SKM-1 treated with dmso at 0.1 percent for 144 hours (cell line): ENCODE measurements at regions not wholly inside any gene's neighbourhood (a gene's known extent, or its start where the extent isn't known, plus 50 kb on each side); places are given as distances from the start of the nearest gene placed in this dataset.
"Not testable (repeated sequence)": the region's sequence is repeated elsewhere in the genome, so short reads cannot be mapped to it uniquely, and the experiment has no call there.

ENCODE experiments used
- DNase-seq: peaks from one replicate; lab custom pipeline; 2025; ENCODE audit not compliant: unreplicated experiment; lab: John Stamatoyannopoulos, UW

GRCh38 chr14:65834051-65834450 is 421.5 kb downstream of the FUT8 start:
- no peak for DNase-seq

DNA sequence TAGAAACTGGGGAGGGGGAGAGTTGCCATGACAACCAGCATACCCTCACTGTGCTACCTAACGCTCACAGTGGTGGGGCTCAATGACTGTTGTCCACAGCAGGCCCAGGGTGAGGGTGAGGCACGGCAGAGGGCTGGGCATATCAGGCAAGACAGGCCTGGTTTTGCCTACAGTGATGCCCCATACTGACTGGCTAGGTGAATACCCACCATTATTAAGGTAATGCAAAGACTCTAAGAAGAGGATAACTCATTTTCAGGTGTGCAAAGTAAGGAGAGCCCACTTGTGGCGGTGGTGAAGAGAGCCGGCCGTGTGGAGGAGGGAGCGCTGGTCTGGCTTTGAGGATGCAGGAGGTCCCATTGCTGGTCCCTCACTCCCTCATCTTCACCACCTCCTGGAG is 422.3 kb downstream of the FUT8 start:
- DNase-seq = no peak

DNA sequence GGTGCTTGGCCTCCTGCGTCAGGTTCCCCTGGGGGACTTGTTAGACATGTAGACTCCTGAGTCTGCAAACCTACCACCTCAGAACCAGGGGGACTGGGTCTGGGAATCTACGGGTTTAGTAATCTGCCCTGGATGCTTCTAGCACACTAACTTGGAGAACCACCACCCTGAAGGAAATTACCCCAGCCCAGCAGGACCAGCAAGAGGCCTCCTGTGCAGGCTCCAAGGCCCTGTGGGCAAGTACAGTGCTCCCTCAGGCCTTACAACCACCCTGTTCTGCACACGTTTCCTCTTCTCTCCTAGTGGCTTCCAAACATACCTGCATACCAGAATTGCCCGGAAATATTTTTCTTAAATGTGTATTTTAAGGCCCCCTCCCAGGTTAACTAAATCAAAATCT is 423.0 kb downstream of the FUT8 start:
- DNase-seq = no peak

- DNase-seq = no peak
Observed at GRCh38 chr14:65838565-65838964, 426.0 kb downstream of the FUT8 start.

GRCh38 chr14:65840118-65840751 is 427.7 kb downstream of the FUT8 start:
- DNase-seq = no peak

DNA sequence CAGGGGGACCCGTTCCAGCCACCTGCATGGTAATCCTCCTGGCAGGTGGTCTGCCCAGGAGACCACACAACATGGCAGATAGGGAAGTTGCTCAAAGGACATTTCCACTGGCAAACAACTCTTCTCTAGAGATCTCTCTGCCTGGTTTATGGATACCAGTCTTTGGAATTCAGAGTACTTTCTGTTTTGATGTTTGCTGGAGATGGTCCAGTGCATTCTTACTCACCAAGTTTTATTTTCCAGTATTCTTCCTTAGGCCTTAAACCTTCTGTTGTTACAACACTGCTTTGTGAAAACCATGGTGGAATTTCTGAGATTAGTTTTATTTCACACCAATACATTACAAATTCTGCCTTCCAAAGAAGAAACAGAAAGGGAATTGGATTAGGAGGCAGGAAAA is 428.3 kb downstream of the FUT8 start:
- no peak for DNase-seq

- DNase-seq = no peak
Observed at GRCh38 chr14:65846196-65846868, 433.8 kb downstream of the FUT8 start.

DNA sequence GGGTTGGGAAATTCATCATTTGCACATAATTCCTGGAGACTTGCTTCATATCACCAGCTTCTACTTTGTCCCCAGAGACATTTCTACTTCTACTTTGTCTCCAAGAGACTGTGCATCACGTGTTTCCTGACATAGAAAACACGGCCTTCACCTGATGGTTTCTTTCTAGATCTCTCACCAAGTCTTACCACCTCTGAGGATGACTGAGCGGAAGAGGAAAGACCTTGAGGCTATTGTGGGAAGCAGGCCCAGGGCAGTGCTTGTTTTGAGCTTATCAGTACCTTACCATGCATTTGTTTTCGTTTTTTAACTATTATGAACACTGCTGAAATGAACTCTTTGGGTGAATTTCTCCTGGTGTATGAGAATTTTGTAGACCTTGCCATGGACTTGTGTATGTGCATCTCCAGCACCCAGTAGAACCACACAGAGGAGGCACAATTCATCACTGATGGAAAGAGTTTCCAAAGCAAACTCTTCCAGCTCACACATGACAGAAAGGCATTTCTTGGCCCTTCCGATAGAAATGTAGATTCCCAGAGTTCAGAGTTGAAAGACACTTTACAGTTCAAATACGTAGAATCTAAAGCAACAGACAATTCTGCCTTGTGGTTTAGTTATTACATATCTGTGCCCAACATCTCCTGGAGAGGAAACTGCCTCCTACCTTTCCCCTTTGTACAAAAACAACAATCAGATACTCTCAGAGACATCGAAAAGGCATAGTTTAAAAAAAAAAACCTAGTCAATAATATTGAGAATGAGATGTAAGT is 434.7 kb downstream of the FUT8 start:
- DNase-seq = no peak

- DNase-seq = not testable (repeated sequence)
Observed at GRCh38 chr14:65847931-65848330, 435.4 kb downstream of the FUT8 start.

DNA sequence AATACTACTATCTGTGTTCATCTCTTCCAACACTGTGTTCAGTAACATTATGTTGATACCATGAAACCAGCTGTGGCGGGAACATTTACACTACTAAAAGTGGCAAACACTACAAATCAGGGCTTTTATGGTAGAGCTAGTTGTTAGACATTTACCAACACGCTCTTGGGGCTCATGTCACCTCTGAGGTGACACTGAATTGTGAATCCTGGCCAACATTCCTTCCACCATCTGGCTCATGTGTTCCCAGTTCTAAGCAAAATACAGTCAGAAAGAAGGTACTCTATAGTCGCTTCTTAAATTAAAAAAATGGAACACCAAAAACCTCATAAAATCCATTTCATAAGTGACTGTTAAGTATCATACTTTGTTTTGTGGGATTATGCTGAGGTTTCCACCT is 436.6 kb downstream of the FUT8 start:
- DNase-seq = no peak

DNA sequence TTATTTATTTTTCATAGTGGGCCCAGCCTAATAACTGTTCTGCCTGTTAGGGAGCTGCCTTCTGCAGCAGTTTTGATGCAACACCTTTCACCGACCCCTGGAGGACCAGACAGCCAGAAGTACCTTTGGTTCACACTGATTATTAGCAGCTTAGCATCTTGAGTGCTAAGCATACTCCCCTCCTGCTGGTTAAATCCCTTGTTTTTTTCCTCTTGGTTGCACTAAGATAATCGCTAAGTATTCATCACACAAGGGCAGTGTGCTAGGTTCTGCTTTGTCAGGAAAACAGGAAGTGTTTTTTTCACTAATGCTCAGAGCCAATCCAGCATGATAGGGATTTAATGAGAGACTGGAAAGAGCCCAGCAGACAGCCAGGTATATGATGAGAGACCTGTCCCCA is 437.0 kb downstream of the FUT8 start:
- DNase-seq = no peak

- no peak for DNase-seq
Observed at GRCh38 chr14:65850429-65851135, 438.1 kb downstream of the FUT8 start.

DNA sequence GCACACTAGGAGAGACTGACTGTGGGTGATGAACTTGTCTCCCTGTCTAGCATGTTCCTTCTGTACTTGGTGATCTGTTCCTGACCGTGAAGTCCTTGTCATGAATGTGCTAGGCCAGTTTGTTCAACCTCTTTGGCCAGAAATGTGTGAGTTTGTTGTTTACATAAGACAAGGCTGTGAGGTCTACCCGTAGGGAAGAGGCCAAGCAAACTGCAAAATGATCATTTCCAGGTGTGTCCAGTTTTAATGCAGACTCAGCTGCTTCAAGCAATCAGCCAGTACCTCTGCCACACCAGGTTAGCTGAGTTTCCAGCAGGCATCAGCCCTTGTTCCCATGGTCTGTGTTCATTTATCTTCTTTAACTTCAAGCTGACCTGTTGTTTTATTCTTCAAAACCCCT is 440.2 kb downstream of the FUT8 start:
- DNase-seq = no peak

DNA sequence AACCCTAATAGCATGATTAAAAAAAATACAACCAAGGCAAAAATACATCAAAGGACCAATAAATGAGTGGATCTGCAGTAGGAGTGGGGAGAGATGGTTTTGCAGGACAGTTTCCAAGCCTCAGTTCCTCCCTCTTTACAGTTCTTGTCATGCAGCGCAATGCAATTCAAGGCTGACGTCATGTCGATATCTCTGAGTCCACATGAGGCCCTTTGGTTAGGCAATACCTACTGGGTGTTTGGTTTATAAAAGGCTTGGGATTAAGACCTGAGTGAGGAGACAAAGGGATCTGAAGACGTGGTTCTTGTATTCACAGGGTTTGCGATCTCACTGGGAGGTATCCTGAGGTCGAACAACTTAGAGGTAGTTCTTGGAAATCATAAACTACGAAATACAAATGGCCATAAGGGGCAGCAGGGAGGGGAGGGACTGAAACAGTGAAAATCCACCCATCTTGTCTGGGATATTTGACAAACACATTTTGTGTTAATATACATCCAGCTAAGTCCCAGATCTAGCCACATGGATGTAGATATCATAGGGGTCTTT is 441.0 kb downstream of the FUT8 start:
- DNase-seq = no peak

- DNase-seq = no peak
Observed at GRCh38 chr14:65854215-65854614, 441.7 kb downstream of the FUT8 start.

DNA sequence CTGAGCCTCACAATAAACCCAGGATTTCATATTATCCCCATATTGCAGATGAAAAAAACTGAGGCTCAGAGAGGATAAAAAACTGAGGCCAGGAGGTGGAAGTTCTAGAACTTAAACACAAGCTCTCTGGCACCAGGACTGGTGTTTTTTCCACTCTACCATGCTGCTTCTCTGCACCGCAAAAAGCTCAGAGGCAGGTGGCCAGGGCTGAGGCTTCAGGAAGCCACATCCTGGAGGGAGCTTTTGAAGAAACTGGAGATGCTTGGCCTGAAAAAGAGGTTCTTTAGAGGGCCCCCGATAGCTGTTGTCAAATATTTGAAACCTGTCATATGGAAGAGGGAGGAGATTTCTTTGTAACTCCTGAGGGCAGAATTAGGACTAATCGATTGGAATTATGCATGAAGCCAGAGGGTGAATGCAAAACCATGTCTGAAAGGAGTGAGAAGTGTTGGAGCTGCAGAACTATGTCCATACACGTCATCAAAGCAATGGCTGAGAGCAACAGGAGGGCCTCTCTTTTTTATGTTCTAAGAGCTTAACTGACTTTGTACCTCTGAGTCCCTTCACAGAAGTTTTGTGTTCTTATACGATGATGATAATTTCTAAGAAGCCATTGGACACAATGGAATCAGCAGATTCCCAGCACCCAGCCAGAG is 448.6 kb downstream of the FUT8 start:
- DNase-seq = no peak

DNA sequence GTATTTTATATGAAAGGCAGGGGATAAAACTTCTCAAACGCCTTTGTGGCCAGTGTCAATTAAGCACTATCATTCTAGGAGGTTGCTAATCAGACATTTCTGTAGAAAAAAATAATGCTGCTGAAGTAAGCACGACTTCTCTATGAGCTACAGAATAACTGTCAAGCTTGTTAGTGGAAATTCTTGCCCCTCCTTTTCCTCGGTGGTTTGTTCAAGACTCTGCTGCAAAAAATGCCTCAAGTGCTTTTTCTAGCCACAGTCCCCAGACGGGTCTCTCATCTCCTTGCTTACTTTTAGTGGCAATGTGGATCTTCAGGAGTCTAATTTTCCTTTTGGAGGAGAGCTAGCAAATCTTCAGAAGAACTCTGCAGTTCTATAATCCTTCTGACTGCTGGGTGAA is 452.0 kb downstream of the FUT8 start:
- no peak for DNase-seq

GRCh38 chr14:65864984-65865383 is 452.5 kb downstream of the FUT8 start:
- no peak for DNase-seq

DNA sequence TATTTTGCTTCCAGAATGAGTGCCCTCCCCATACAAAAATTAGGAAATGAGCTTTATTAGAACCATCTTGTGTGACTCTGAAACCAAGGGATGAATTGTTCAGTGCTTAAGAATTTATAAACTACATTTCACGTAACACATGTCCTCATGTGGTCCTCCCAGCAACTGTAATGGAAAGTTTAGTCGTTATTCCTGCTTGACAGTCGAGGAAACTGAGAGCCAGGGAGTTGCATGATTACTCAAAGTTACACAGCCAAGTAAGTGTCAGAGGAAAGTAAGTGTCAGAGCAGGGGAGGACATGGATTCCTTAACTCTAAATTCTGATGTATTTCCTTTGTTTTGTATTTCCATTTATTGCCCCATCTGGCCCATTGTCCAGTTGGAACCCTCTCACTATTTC is 453.9 kb downstream of the FUT8 start:
- no peak for DNase-seq

- DNase-seq = no peak
Observed at GRCh38 chr14:65866886-65867285, 454.4 kb downstream of the FUT8 start.

DNA sequence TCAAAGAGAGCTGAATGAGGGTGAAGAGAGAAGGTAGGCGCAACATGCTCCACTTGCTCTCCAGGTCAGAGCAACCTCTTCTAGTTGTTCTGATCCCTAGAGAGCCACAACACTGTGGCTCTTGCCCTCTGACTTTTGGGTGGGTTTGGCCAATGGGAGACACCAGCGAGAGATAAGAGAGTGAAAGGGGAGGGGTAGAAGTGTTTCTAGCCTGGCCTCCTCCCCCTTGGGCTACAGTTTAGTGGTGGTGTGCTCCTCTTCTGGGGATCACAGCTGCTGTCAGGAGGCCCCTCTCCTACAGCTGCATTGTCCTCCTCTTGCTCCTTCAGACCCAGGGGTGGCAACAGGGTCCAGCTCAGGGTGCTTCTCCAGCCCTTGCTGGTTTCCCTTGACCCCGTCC is 454.8 kb downstream of the FUT8 start:
- no peak for DNase-seq
